H1 (cell line): ENCODE measurements at regions not wholly inside any gene's neighbourhood (a gene's known extent, or its start where the extent isn't known, plus 50 kb on each side); places are given as distances from the start of the nearest gene placed in this dataset.

Experiments
- CTCF ChIA-PET: fragments of 300-600 bp; sonication (Branson Sonifier 250); formaldehyde crosslinking; loops from one replicate; lab custom pipeline; 2021; ENCODE audit not compliant: partially characterized antibody; lab: Charles Lee
- POLR2A ChIA-PET: fragments of 300-600 bp; sonication (Branson Sonifier 250); formaldehyde crosslinking; loops from one replicate; lab custom pipeline; 2021; ENCODE audit warnings: inconsistent platforms; ENCODE audit not compliant: partially characterized antibody; lab: Charles Lee
- DNase-seq, 2 experiments: peaks; one replicate each; pipeline versions ENCODE4 v3.0.0 to v3.0.0-alpha.2; 2010 to 2022; ENCODE audit warnings: low spot score in 2 of 2, low read depth in 1 of 2, mixed read lengths in 1 of 2
- FAIRE-seq: peaks from 2 replicates; lab custom pipeline; 2011; peaks lifted over from hg19 to GRCh38; lab: Jason Lieb, UNC
- H2AFZ ChIP-seq: 2 replicates; pipeline ENCODE4 v1.8.1; 2012; ENCODE audit warnings: low read length, inconsistent platforms
- H2AK5ac ChIP-seq: 2 replicates; pipeline ENCODE4 v1.6.1; 2013; ENCODE audit warnings: low read depth, low read length
- H2BK120ac ChIP-seq: replicated peaks from 2 replicates; pipeline ENCODE3; 2013; ENCODE audit warnings: low read depth, low read length, inconsistent platforms
- H2BK12ac ChIP-seq: 2 replicates; pipeline ENCODE4 v1.6.1; 2013; ENCODE audit warnings: low read depth, low read length
- H2BK15ac ChIP-seq: 2 replicates; pipeline ENCODE4 v1.6.1; 2013; ENCODE audit warnings: low read length
- H2BK20ac ChIP-seq: 2 replicates; pipeline ENCODE4 v1.6.1; 2013; ENCODE audit warnings: low read length
- H2BK5ac ChIP-seq: 2 replicates; pipeline ENCODE4 v1.6.1; 2013; ENCODE audit warnings: low read depth, low read length
- H3K14ac ChIP-seq: 2 replicates; pipeline ENCODE4 v1.6.1; 2013; ENCODE audit warnings: inconsistent platforms; ENCODE audit not compliant: insufficient read length
- H3K18ac ChIP-seq: 2 replicates; pipeline ENCODE4 v1.6.1; 2013; ENCODE audit warnings: low read length; ENCODE audit errors: extremely low read depth
- H3K23ac ChIP-seq: 2 replicates; pipeline ENCODE4 v1.6.1; 2013; ENCODE audit warnings: inconsistent platforms; ENCODE audit not compliant: insufficient read length
- H3K23me2 ChIP-seq: 2 replicates; pipeline ENCODE4 v1.6.1; 2013; ENCODE audit warnings: low read depth, low read length
- H3K27ac ChIP-seq: 2 replicates; pipeline ENCODE4 v1.6.1; 2011; ENCODE audit warnings: low read depth, low read length, inconsistent platforms
- H3K27me3 ChIP-seq, 4 experiments: replicated peaks in 1 of 4; 1 replicate in 1 of 4; 2 replicates in 3 of 4; pipeline versions ENCODE4 v1.6.1 to v1.8.1; 2011 to 2013; ENCODE audit warnings: low read length in 3 of 4, mild to moderate bottlenecking in 3 of 4, inconsistent platforms in 2 of 4, mixed read lengths in 2 of 4, moderate library complexity in 1 of 4; ENCODE audit not compliant: control insufficient read depth in 3 of 4, insufficient read depth in 3 of 4; ENCODE audit errors: extremely low read depth in 1 of 4
- H3K36me3 ChIP-seq, 4 experiments: 2 replicates each; pipeline versions ENCODE4 v1.6.1 to v1.8.1; 2011 to 2013; ENCODE audit warnings: mild to moderate bottlenecking in 4 of 4, low read length in 3 of 4, moderate library complexity in 2 of 4, control low read depth in 1 of 4, inconsistent platforms in 1 of 4; ENCODE audit not compliant: insufficient read depth in 4 of 4, control insufficient read depth in 2 of 4
- H3K4ac ChIP-seq: replicated peaks from 2 replicates; pipeline ENCODE3; 2013; ENCODE audit warnings: low read length, low read depth, mixed read lengths, inconsistent platforms; ENCODE audit not compliant: insufficient read length
- H3K4me1 ChIP-seq, 4 experiments: replicated peaks in 1 of 4; 1 replicate in 1 of 4; 2 replicates in 3 of 4; pipeline versions ENCODE4 v1.6.1 to v1.8.1; 2011 to 2013; ENCODE audit warnings: low read length in 3 of 4, inconsistent platforms in 2 of 4, mixed read lengths in 1 of 4; ENCODE audit not compliant: insufficient read depth in 4 of 4, control insufficient read depth in 3 of 4
- H3K4me2 ChIP-seq, 2 experiments: 2 replicates each; pipeline versions ENCODE4 v1.6.1 to v1.8.1; 2011 to 2013; ENCODE audit warnings: low read depth in 2 of 2, low read length in 2 of 2, control low read depth in 1 of 2, inconsistent platforms in 1 of 2, mild to moderate bottlenecking in 1 of 2; ENCODE audit not compliant: insufficient read depth in 1 of 2
- H3K4me3 ChIP-seq, 4 experiments: fragments of 200-600, 300-600 bp in 1 of 4; sonication (generic), shearing (Covaris generic), sonication (Bioruptor Twin) in 1 of 4; 2 replicates each; pipeline versions ENCODE4 v1.5.1 to v1.8.1; 2011 to 2016; ENCODE audit warnings: low read length in 4 of 4, low read depth in 3 of 4, control low read depth in 2 of 4, inconsistent platforms in 2 of 4, mild to moderate bottlenecking in 2 of 4, mixed read lengths in 1 of 4, moderate library complexity in 1 of 4; ENCODE audit not compliant: insufficient read depth in 2 of 4; ENCODE audit errors: extremely low read depth in 1 of 4
- H3K56ac ChIP-seq: replicated peaks from 2 replicates; pipeline ENCODE3; 2013; ENCODE audit warnings: low read depth, mild to moderate bottlenecking, mixed read lengths, low read length, inconsistent platforms; ENCODE audit not compliant: insufficient read length
- H3K79me1 ChIP-seq: 2 replicates; pipeline ENCODE4 v1.6.1; 2013; ENCODE audit warnings: low read depth, low read length, control low read depth
- H3K79me2 ChIP-seq, 2 experiments: 2 replicates each; pipeline versions ENCODE4 v1.6.1 to v1.8.1; 2012 to 2013; ENCODE audit warnings: low read length in 2 of 2, mild to moderate bottlenecking in 2 of 2, inconsistent platforms in 1 of 2; ENCODE audit not compliant: insufficient read depth in 2 of 2, control insufficient read depth in 1 of 2
- H3K9ac ChIP-seq, 4 experiments: replicated peaks in 1 of 4; 1 replicate in 1 of 4; 2 replicates in 3 of 4; pipeline versions ENCODE4 v1.6.1 to v1.8.1; 2011 to 2013; ENCODE audit warnings: low read depth in 3 of 4, low read length in 3 of 4, control low read depth in 2 of 4, mild to moderate bottlenecking in 2 of 4, moderate library complexity in 2 of 4, inconsistent platforms in 1 of 4; ENCODE audit errors: extremely low read depth in 1 of 4
- H3K9me3 ChIP-seq, 2 experiments: 2 replicates each; pipeline versions ENCODE4 v1.6.1 to v1.8.1; 2012 to 2013; ENCODE audit warnings: mild to moderate bottlenecking in 2 of 2, moderate library complexity in 2 of 2, control low read depth in 1 of 2, inconsistent platforms in 1 of 2, low read depth in 1 of 2, low read length in 1 of 2, mixed read lengths in 1 of 2; ENCODE audit not compliant: insufficient read depth in 2 of 2
- H4K20me1 ChIP-seq, 2 experiments: replicated peaks in 1 of 2; 2 replicates each; pipeline versions ENCODE3 to v1.8.1; 2011 to 2013; ENCODE audit warnings: inconsistent platforms in 2 of 2, low read length in 2 of 2, mild to moderate bottlenecking in 1 of 2; ENCODE audit not compliant: insufficient read depth in 2 of 2, control insufficient read depth in 1 of 2
- H4K5ac ChIP-seq: 2 replicates; pipeline ENCODE4 v1.6.1; 2013; ENCODE audit warnings: low read length, low read depth, mixed read lengths, inconsistent platforms; ENCODE audit not compliant: insufficient read length
- H4K8ac ChIP-seq: 2 replicates; pipeline ENCODE4 v1.8.0; 2013; ENCODE audit warnings: mild to moderate bottlenecking, moderate library complexity, low read length, inconsistent platforms; ENCODE audit not compliant: insufficient read depth; ENCODE audit errors: extremely low read depth
- H4K91ac ChIP-seq: replicated peaks from 2 replicates; pipeline ENCODE3; 2013; ENCODE audit warnings: low read length, mixed read lengths, inconsistent platforms; ENCODE audit not compliant: insufficient read length
- ASH2L ChIP-seq: fragments of 200-600, 300-600 bp; sonication (generic); IDR thresholded peaks from one replicate; pipeline ENCODE4 v1.7.1; 2017; ENCODE audit warnings: low read length
- BRCA1 ChIP-seq: IDR thresholded peaks from 2 replicates; pipeline ENCODE4 v1.6.1; 2012; ENCODE audit warnings: low read depth, low read length, improper control_type of control experiment
- KDM1A ChIP-seq: fragments of 200-600, 300-600 bp; sonication (generic); IDR thresholded peaks from 2 replicates; pipeline ENCODE4 v1.7.1; 2016; ENCODE audit warnings: mild to moderate bottlenecking, low read length, borderline replicate concordance
- RNF2 ChIP-seq: fragments of 200-900, 300-1000 bp; sonication (generic); IDR thresholded peaks from 2 replicates; pipeline ENCODE4 v1.7.1; 2016; ENCODE audit warnings: borderline replicate concordance, low read depth, mild to moderate bottlenecking, antibody characterized with exemption, low read length; ENCODE audit not compliant: poor library complexity, severe bottlenecking; ENCODE audit errors: missing control alignments
- SP2 ChIP-seq: IDR thresholded peaks from 2 replicates; pipeline ENCODE4 v1.6.1; 2012; ENCODE audit warnings: mild to moderate bottlenecking, low read length, inconsistent platforms
- SUZ12 ChIP-seq: fragments of 200-600 bp; sonication (generic); IDR thresholded peaks from 2 replicates; pipeline ENCODE4 v1.6.1; 2012; ENCODE audit warnings: mild to moderate bottlenecking, inconsistent platforms, low read length, moderate library complexity, mixed read lengths
- TEAD4 ChIP-seq: IDR thresholded peaks from 2 replicates; pipeline ENCODE4 v1.6.1; 2012; ENCODE audit warnings: low read depth, low read length, inconsistent platforms, mixed read lengths
- TF ChIP-seq, protein P1 (sequence below): IDR thresholded peaks from 2 replicates; pipeline ENCODE4 v1.6.1; 2011; ENCODE audit warnings: low read length, improper control_type of control experiment
- TF ChIP-seq, protein P2 (sequence below): IDR thresholded peaks from 2 replicates; pipeline ENCODE4 v1.6.1; 2012; ENCODE audit warnings: inconsistent platforms

DNA sequence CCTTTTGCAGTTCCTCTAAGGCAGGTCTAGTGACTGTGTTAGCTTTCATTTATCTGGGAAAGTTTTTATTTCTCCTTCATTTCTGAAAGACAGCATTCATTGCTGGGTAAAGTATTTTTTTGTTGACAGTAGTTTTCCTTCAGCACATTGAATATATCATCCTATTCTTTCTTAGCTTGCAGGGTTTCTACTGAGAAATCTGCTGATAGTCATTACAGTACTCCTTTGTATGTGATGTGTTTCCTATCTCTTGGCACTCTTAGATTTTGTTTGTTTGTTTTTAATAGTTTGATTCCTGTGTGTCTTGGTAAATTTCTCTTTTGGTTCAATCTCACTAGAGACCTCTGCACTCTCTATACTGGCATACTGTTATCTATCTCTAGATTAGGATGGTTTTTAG lies 1667.9 kb downstream of the SLITRK1 start:
- H2BK12ac ChIP-seq = no peak overlapping the region
- H2BK5ac ChIP-seq = no peak overlapping the region
- H3K9me3 ChIP-seq = peaks cover 4 to 10% of the 10 kb centered on the region in 2 experiments; a peak in 3 of 4 replicates
- FAIRE-seq (no peak), DNase-seq (no peak)
- H3K79me2 ChIP-seq = no peaks in the 10 kb centered on the region
- H3K27ac ChIP-seq = no peak overlapping the region
- no peak overlapping the region for H3K23ac ChIP-seq
- no peak overlapping the region for H3K9ac ChIP-seq
- H3K4me1 ChIP-seq = no peaks in the 10 kb centered on the region
- H3K56ac ChIP-seq = no peak overlapping the region
- POLR2A ChIA-PET = no interaction called here
- H3K14ac ChIP-seq = no peak overlapping the region
- H4K20me1 ChIP-seq = no peaks in the 10 kb centered on the region
- H3K23me2 ChIP-seq = no peaks in the 10 kb centered on the region
- TF ChIP-seq KDM1A = no peak
- TF ChIP-seq, protein P1, sequence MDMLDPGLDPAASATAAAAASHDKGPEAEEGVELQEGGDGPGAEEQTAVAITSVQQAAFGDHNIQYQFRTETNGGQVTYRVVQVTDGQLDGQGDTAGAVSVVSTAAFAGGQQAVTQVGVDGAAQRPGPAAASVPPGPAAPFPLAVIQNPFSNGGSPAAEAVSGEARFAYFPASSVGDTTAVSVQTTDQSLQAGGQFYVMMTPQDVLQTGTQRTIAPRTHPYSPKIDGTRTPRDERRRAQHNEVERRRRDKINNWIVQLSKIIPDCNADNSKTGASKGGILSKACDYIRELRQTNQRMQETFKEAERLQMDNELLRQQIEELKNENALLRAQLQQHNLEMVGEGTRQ = no peak
- TF ChIP-seq SUZ12 = no peak
- TF ChIP-seq SP2 = no peak
- no peak for TF ChIP-seq ASH2L
- no peak for TF ChIP-seq RNF2
- no peak for TF ChIP-seq BRCA1
- no peak for TF ChIP-seq TEAD4
- TF ChIP-seq, protein P2, sequence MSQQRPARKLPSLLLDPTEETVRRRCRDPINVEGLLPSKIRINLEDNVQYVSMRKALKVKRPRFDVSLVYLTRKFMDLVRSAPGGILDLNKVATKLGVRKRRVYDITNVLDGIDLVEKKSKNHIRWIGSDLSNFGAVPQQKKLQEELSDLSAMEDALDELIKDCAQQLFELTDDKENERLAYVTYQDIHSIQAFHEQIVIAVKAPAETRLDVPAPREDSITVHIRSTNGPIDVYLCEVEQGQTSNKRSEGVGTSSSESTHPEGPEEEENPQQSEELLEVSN = no peak
- H2AK5ac ChIP-seq = no peak overlapping the region
- no peak overlapping the region for H3K4me2 ChIP-seq
- no peak overlapping the region for H2BK15ac ChIP-seq
- no peaks in the 10 kb centered on the region for H3K79me1 ChIP-seq
- no peak overlapping the region for H2BK20ac ChIP-seq
- H3K18ac ChIP-seq = no peak overlapping the region
- CTCF ChIA-PET = no interaction called here
- H4K91ac ChIP-seq = no peak overlapping the region
- no peak overlapping the region for H3K4ac ChIP-seq
- no peak overlapping the region for H2BK120ac ChIP-seq
- no peak overlapping the region for H2AFZ ChIP-seq
- H3K27me3 ChIP-seq = no peaks in the 10 kb centered on the region
- H3K4me3 ChIP-seq = no peak overlapping the region
- H3K36me3 ChIP-seq = no peaks in the 10 kb centered on the region
- H4K8ac ChIP-seq = no peak overlapping the region
- no peak overlapping the region for H4K5ac ChIP-seq
